ENCODE measurements at regions not wholly inside any gene's neighbourhood (a gene's known extent, or its start where the extent isn't known, plus 50 kb on each side); places are given as distances from the start of the nearest gene placed in this dataset.

- TF ChIP-seq CTCF (conservative IDR thresholded peaks at IDR 0.05; ENCODE audit: low read depth, low read length) = no peak
- no peak for DNase-seq (ENCODE audit: low read depth)
- no peak overlapping the region for H3K4me3 ChIP-seq (ENCODE audit: low read length)
Measured at GRCh38 chr5:103354446-103354845, 95.9 kb downstream of the MACIR start.

- TF ChIP-seq CTCF (conservative IDR thresholded peaks at IDR 0.05; ENCODE audit: low read depth, low read length) = no peak
- no peak for DNase-seq (ENCODE audit: low read depth)
- H3K4me3 ChIP-seq (ENCODE audit: low read length) = no peak overlapping the region
Measured at GRCh38 chr5:103353581-103353980, 95.0 kb downstream of the MACIR start.

- TF ChIP-seq CTCF (conservative IDR thresholded peaks at IDR 0.05; ENCODE audit: low read depth, low read length) = no peak
- no peak for DNase-seq (ENCODE audit: low read depth)
- no peak overlapping the region for H3K4me3 ChIP-seq (ENCODE audit: low read length)
Measured at GRCh38 chr5:103347716-103348423, 89.3 kb downstream of the MACIR start.

GRCh38 chr5:103346162-103346748 lies 87.7 kb downstream of the MACIR start:
- DNase-seq (ENCODE audit: low read depth) = no peak
- no peak overlapping the region for H3K4me3 ChIP-seq (ENCODE audit: low read length)
- TF ChIP-seq CTCF (conservative IDR thresholded peaks at IDR 0.05; ENCODE audit: low read depth, low read length) = no peak

GRCh38 chr5:103345461-103345860 lies 86.9 kb downstream of the MACIR start:
- TF ChIP-seq CTCF (conservative IDR thresholded peaks at IDR 0.05; ENCODE audit: low read depth, low read length) = no peak
- DNase-seq (ENCODE audit: low read depth) = no peak
- H3K4me3 ChIP-seq (ENCODE audit: low read length) = no peak overlapping the region

GRCh38 chr5:103340717-103341388 lies 82.3 kb downstream of the MACIR start:
- TF ChIP-seq CTCF (conservative IDR thresholded peaks at IDR 0.05; ENCODE audit: low read depth, low read length) = no peak
- H3K4me3 ChIP-seq (ENCODE audit: low read length) = no peak overlapping the region
- no peak for DNase-seq (ENCODE audit: low read depth)

Measured in retinal pigment epithelial cell (primary cell).